ENCODE measurements at regions not wholly inside any gene's neighbourhood (a gene's known extent, or its start where the extent isn't known, plus 50 kb on each side); places are given as distances from the start of the nearest gene placed in this dataset.

- no peak for TF ChIP-seq POU5F1 (IDR thresholded peaks at IDR 0.05; ENCODE audit: low read depth, low read length)
- TF ChIP-seq ZNF274 (IDR thresholded peaks at IDR 0.05; ENCODE audit: borderline replicate concordance, extremely low read depth, low read length): no peak
Observed at GRCh38 chr20:12079490-12079889, 161.8 kb downstream of the BTBD3 start (continued).

Measured in H1 (cell line).